ENCODE measurements at regions not wholly inside any gene's neighbourhood (a gene's known extent, or its start where the extent isn't known, plus 50 kb on each side); places are given as distances from the start of the nearest gene placed in this dataset.

GRCh38 chr10:52683776-52684175 lies 88.8 kb downstream of the MBL2 start:
- Histone ChIP-seq H3K27ac (no peak overlapping the region), H3K4me1 (no peaks in the 10 kb centered on the region), H3K27me3 (no peaks in the 10 kb centered on the region), H3K36me3 (no peaks in the 10 kb centered on the region), H3K9me3 (no peaks in the 10 kb centered on the region), H3K4me3 (no peak overlapping the region)
- WGBS, 2 donors = 77 to 84% methylated on average over 2 of the region's 2 CpGs
- no peak for TF ChIP-seq POLR2A (IDR thresholded peaks at IDR 0.05)
- no peak for TF ChIP-seq EP300 (IDR thresholded peaks at IDR 0.05)
- no peak for TF ChIP-seq POLR2AphosphoS5 (IDR thresholded peaks at IDR 0.05)
- TF ChIP-seq CTCF (IDR thresholded peaks at IDR 0.05) = no peak
- ATAC-seq (ENCODE audit: low FRiP score in 2 of 2) (no peak), DNase-seq (no peak)

- WGBS, 2 donors = 88 to 89% methylated on average over 6 of the region's 6 CpGs
- ATAC-seq (ENCODE audit: low FRiP score in 2 of 2) (no peak), DNase-seq (no peak)
- Histone ChIP-seq H3K36me3 (no peaks in the 10 kb centered on the region), H3K4me1 (no peaks in the 10 kb centered on the region), H3K27me3 (no peaks in the 10 kb centered on the region), H3K4me3 (no peak overlapping the region), H3K27ac (no peak overlapping the region), H3K9me3 (no peaks in the 10 kb centered on the region)
- TF ChIP-seq POLR2AphosphoS5 (IDR thresholded peaks at IDR 0.05) (no peak), POLR2A (IDR thresholded peaks at IDR 0.05) (no peak), EP300 (IDR thresholded peaks at IDR 0.05) (no peak)
These were observed 83.7 kb downstream of the MBL2 start for GRCh38 chr10:52688899-52689298.

- H3K27ac ChIP-seq = no peak overlapping the region
- no peaks in the 10 kb centered on the region for H3K36me3 ChIP-seq
- no peak overlapping the region for H3K4me3 ChIP-seq
- no peaks in the 10 kb centered on the region for H3K9me3 ChIP-seq
- DNase-seq = no peak
- no peaks in the 10 kb centered on the region for H3K4me1 ChIP-seq
- H3K27me3 ChIP-seq = no peaks in the 10 kb centered on the region
- WGBS, 2 donors = 94 to 96% methylated on average over 6 of the region's 6 CpGs
- ATAC-seq (ENCODE audit: low FRiP score in 2 of 2) = no peak
- TF ChIP-seq EP300 (IDR thresholded peaks at IDR 0.05) (no peak), CTCF (IDR thresholded peaks at IDR 0.05) (no peak), POLR2AphosphoS5 (IDR thresholded peaks at IDR 0.05) (no peak), POLR2A (IDR thresholded peaks at IDR 0.05) (no peak)
These were observed 76.4 kb downstream of the MBL2 start for GRCh38 chr10:52696232-52696631.

GRCh38 chr10:52701647-52702046 lies 70.9 kb downstream of the MBL2 start:
- H3K4me1 ChIP-seq = no peaks in the 10 kb centered on the region
- no peak overlapping the region for H3K27ac ChIP-seq
- no peaks in the 10 kb centered on the region for H3K9me3 ChIP-seq
- ATAC-seq (ENCODE audit: low FRiP score in 2 of 2) (no peak), DNase-seq (no peak)
- 42 to 64% methylated on average over 2 of the region's 2 CpGs for WGBS, 2 donors
- no peaks in the 10 kb centered on the region for H3K36me3 ChIP-seq
- no peaks in the 10 kb centered on the region for H3K27me3 ChIP-seq
- no peak overlapping the region for H3K4me3 ChIP-seq
- no peak for TF ChIP-seq EP300 (IDR thresholded peaks at IDR 0.05)
- TF ChIP-seq POLR2A (IDR thresholded peaks at IDR 0.05) = no peak
- no peak for TF ChIP-seq POLR2AphosphoS5 (IDR thresholded peaks at IDR 0.05)
- no peak for TF ChIP-seq CTCF (IDR thresholded peaks at IDR 0.05)

GRCh38 chr10:52703451-52703850 lies 69.1 kb downstream of the MBL2 start:
- H3K36me3 ChIP-seq = no peaks in the 10 kb centered on the region
- H3K4me3 ChIP-seq = no peak overlapping the region
- no peak for TF ChIP-seq POLR2A (IDR thresholded peaks at IDR 0.05)
- no peak for TF ChIP-seq EP300 (IDR thresholded peaks at IDR 0.05)
- TF ChIP-seq POLR2AphosphoS5 (IDR thresholded peaks at IDR 0.05) = no peak
- no peaks in the 10 kb centered on the region for H3K4me1 ChIP-seq
- DNase-seq (no peak), ATAC-seq (ENCODE audit: low FRiP score in 2 of 2) (no peak)
- no peaks in the 10 kb centered on the region for H3K27me3 ChIP-seq
- H3K9me3 ChIP-seq = no peaks in the 10 kb centered on the region
- 62 to 75% methylated on average over 3 of the region's 3 CpGs for WGBS, 2 donors
- no peak overlapping the region for H3K27ac ChIP-seq

- TF ChIP-seq POLR2AphosphoS5 (IDR thresholded peaks at IDR 0.05) (no peak), EP300 (IDR thresholded peaks at IDR 0.05) (no peak), CTCF (IDR thresholded peaks at IDR 0.05) (no peak), POLR2A (IDR thresholded peaks at IDR 0.05) (no peak)
- no peak for ATAC-seq (ENCODE audit: low FRiP score in 2 of 2)
These were observed 68.7 kb downstream of the MBL2 start for GRCh38 chr10:52703898-52704297.

More at GRCh38 chr10:52703898-52704297, 68.7 kb downstream of the MBL2 start:
- Histone ChIP-seq H3K4me1 (no peaks in the 10 kb centered on the region), H3K27me3 (no peaks in the 10 kb centered on the region), H3K9me3 (no peaks in the 10 kb centered on the region), H3K4me3 (no peak overlapping the region), H3K27ac (no peak overlapping the region), H3K36me3 (no peaks in the 10 kb centered on the region)
- DNase-seq = no peak
- WGBS, 2 donors = 59 to 70% methylated on average over 4 of the region's 4 CpGs

All from upper lobe of left lung (tissue), 6 donors.